ENCODE measurements at regions not wholly inside any gene's neighbourhood (a gene's known extent, or its start where the extent isn't known, plus 50 kb on each side); places are given as distances from the start of the nearest gene placed in this dataset.
"Not testable (repeated sequence)": the region's sequence is repeated elsewhere in the genome, so short reads cannot be mapped to it uniquely, and the experiment has no call there.

DNA sequence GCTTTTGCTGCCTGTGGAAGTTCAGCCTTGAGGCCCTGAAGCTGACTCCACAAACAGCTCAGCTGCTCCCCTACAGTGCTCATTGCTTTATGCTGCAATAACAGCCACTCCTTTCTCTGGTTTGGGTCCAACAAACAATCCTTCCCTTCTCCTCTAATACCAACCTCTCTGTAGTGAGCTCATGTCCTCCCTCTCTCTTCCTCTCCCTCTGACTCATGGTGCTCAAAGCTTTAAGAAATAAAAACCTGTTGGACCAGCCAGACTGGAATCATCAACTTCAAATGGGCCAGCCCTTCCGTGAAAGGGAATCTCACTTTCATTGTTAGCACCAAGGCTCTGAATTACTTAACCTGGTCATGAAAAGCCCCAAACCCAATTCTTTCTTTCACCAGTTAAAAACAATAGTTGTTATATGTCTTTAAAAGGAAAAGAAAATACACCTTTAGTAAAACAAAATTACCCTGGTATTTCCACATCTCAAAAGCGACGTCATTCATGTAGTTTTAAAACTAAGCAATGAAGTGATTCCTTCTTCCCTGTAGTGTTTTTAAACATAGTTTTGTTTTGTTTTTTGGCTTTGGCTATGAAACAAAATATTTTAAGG, 126.4 kb downstream of the DUSP6 start:
- H3K27ac ChIP-seq (ENCODE audit: low read length) = no peak overlapping the region
- H3K79me2 ChIP-seq (replicated peaks; ENCODE audit: insufficient read depth, low read length) = no peaks in the 10 kb centered on the region
- H3K4me3 ChIP-seq (ENCODE audit: low read length) = no peak overlapping the region
- TF ChIP-seq EZH2 (IDR thresholded peaks at IDR 0.05; ENCODE audit: borderline replicate concordance, insufficient read depth, low read length, poor library complexity, severe bottlenecking) (no peak), POLR2AphosphoS5 (IDR thresholded peaks at IDR 0.05) (no peak), MXI1 (conservative IDR thresholded peaks at IDR 0.05; ENCODE audit: poor library complexity, severe bottlenecking) (no peak), SMC3 (conservative IDR thresholded peaks at IDR 0.05; ENCODE audit: poor library complexity) (no peak)
- no peaks in the 10 kb centered on the region for H4K20me1 ChIP-seq (ENCODE audit: insufficient read depth)
- no peak overlapping the region for H3K9ac ChIP-seq (ENCODE audit: low read length)
- no peaks in the 10 kb centered on the region for H3K9me3 ChIP-seq (ENCODE audit: low read length)
- no peaks in the 10 kb centered on the region for H3K27me3 ChIP-seq (ENCODE audit: insufficient read depth, low read depth, low read length)
- H3K9me2 ChIP-seq (ENCODE audit: insufficient read depth, low read length) = no peaks in the 10 kb centered on the region
- H3F3A ChIP-seq (ENCODE audit: insufficient read depth, low read length, poor library complexity, severe bottlenecking) = no peaks in the 10 kb centered on the region
- H3K36me3 ChIP-seq (ENCODE audit: insufficient read depth, low read length) = no peaks in the 10 kb centered on the region
- no peak overlapping the region for H3K4me2 ChIP-seq (ENCODE audit: low read length)
- no peak overlapping the region for H2AFZ ChIP-seq (ENCODE audit: low read depth, low read length)

DNA sequence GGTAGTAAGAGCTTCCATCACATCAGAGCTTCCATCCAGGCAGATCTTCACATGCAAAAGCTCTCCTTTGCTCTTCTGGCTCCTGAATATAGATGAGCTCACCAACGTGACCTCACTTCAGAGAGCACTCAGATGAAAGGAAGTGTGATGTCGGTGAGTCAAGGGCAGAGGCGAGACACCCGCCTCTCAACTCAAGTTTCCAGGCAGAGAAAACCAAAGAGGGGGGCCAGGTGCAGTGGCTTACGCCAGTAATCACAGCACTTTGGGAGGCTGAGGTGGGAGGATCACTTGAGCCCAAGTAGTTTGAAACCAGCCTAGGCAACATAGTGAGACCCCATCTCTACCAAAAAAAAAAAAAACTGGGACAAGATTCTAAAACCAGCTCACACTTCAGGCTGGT, 126.9 kb downstream of the DUSP6 start:
- H3K4me2 ChIP-seq (ENCODE audit: low read length) = no peak overlapping the region
- H3K4me3 ChIP-seq (ENCODE audit: low read length) = no peak overlapping the region
- H3K9ac ChIP-seq (ENCODE audit: low read length) = no peak overlapping the region
- no peaks in the 10 kb centered on the region for H3K9me3 ChIP-seq (ENCODE audit: low read length)
- no peaks in the 10 kb centered on the region for H3K36me3 ChIP-seq (ENCODE audit: insufficient read depth, low read length)
- H3K27me3 ChIP-seq (ENCODE audit: insufficient read depth, low read depth, low read length) = no peaks in the 10 kb centered on the region
- no peaks in the 10 kb centered on the region for H3K79me2 ChIP-seq (replicated peaks; ENCODE audit: insufficient read depth, low read length)
- H3K27ac ChIP-seq (ENCODE audit: low read length) = no peak overlapping the region
- no peaks in the 10 kb centered on the region for H4K20me1 ChIP-seq (ENCODE audit: insufficient read depth)
- TF ChIP-seq, protein P1, sequence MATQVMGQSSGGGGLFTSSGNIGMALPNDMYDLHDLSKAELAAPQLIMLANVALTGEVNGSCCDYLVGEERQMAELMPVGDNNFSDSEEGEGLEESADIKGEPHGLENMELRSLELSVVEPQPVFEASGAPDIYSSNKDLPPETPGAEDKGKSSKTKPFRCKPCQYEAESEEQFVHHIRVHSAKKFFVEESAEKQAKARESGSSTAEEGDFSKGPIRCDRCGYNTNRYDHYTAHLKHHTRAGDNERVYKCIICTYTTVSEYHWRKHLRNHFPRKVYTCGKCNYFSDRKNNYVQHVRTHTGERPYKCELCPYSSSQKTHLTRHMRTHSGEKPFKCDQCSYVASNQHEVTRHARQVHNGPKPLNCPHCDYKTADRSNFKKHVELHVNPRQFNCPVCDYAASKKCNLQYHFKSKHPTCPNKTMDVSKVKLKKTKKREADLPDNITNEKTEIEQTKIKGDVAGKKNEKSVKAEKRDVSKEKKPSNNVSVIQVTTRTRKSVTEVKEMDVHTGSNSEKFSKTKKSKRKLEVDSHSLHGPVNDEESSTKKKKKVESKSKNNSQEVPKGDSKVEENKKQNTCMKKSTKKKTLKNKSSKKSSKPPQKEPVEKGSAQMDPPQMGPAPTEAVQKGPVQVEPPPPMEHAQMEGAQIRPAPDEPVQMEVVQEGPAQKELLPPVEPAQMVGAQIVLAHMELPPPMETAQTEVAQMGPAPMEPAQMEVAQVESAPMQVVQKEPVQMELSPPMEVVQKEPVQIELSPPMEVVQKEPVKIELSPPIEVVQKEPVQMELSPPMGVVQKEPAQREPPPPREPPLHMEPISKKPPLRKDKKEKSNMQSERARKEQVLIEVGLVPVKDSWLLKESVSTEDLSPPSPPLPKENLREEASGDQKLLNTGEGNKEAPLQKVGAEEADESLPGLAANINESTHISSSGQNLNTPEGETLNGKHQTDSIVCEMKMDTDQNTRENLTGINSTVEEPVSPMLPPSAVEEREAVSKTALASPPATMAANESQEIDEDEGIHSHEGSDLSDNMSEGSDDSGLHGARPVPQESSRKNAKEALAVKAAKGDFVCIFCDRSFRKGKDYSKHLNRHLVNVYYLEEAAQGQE (IDR thresholded peaks at IDR 0.05; ENCODE audit: borderline replicate concordance) = no peak
- TF ChIP-seq EZH2 (IDR thresholded peaks at IDR 0.05; ENCODE audit: borderline replicate concordance, insufficient read depth, low read length, poor library complexity, severe bottlenecking) (no peak), EP300 (conservative IDR thresholded peaks at IDR 0.05; ENCODE audit: poor library complexity, severe bottlenecking) (no peak), SMC3 (conservative IDR thresholded peaks at IDR 0.05; ENCODE audit: poor library complexity) (no peak), RAD21 (conservative IDR thresholded peaks at IDR 0.05) (no peak), POLR2AphosphoS5 (IDR thresholded peaks at IDR 0.05) (no peak)
- TF ChIP-seq, protein P2, sequence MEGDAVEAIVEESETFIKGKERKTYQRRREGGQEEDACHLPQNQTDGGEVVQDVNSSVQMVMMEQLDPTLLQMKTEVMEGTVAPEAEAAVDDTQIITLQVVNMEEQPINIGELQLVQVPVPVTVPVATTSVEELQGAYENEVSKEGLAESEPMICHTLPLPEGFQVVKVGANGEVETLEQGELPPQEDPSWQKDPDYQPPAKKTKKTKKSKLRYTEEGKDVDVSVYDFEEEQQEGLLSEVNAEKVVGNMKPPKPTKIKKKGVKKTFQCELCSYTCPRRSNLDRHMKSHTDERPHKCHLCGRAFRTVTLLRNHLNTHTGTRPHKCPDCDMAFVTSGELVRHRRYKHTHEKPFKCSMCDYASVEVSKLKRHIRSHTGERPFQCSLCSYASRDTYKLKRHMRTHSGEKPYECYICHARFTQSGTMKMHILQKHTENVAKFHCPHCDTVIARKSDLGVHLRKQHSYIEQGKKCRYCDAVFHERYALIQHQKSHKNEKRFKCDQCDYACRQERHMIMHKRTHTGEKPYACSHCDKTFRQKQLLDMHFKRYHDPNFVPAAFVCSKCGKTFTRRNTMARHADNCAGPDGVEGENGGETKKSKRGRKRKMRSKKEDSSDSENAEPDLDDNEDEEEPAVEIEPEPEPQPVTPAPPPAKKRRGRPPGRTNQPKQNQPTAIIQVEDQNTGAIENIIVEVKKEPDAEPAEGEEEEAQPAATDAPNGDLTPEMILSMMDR (IDR thresholded peaks at IDR 0.05; ENCODE audit: poor library complexity, severe bottlenecking) = no peak
- no peak overlapping the region for H2AFZ ChIP-seq (ENCODE audit: low read depth, low read length)
- H3K9me2 ChIP-seq (ENCODE audit: insufficient read depth, low read length) = no peaks in the 10 kb centered on the region
- H3F3A ChIP-seq (ENCODE audit: insufficient read depth, low read length, poor library complexity, severe bottlenecking) = no peaks in the 10 kb centered on the region

DNA sequence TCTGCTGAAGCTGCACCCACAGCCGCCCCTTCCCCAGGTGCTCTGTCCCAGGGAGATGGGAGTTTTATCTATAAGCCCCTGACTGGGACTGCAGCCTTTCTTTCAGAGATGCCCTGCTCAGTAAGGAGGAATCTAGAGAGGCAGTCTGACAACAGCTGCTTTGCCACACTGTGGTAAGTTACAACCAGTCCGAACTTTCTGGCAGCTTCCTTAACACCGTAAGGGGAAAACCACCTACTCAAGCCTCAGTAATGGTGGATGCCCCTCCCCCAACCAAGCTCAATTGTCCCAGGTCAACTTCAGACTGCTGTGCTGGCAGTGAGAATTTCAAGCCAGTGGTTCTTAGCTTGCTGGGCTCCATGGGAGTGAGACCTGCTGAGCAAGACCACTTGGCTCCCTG, 129.7 kb downstream of the DUSP6 start:
- not testable (repeated sequence) for H2AFZ ChIP-seq (ENCODE audit: low read depth, low read length)

More for the DNA sequence above, 129.7 kb downstream of the DUSP6 start:
- H3K9me2 ChIP-seq (ENCODE audit: insufficient read depth, low read length); H3K36me3 ChIP-seq (ENCODE audit: insufficient read depth, low read length); H3K27me3 ChIP-seq (ENCODE audit: insufficient read depth, low read depth, low read length); H3F3A ChIP-seq (ENCODE audit: insufficient read depth, low read length, poor library complexity, severe bottlenecking); H3K27ac ChIP-seq (ENCODE audit: low read length); H3K4me3 ChIP-seq (ENCODE audit: low read length); H3K9ac ChIP-seq (ENCODE audit: low read length); H4K20me1 ChIP-seq (ENCODE audit: insufficient read depth); H3K4me2 ChIP-seq (ENCODE audit: low read length); H3K9me3 ChIP-seq (ENCODE audit: low read length); H3K79me2 ChIP-seq (replicated peaks; ENCODE audit: insufficient read depth, low read length): not testable (repeated sequence)
